Activated T-helper 2 cell treated with anti-CD3 and anti-CD28 coated beads, Interferon-gamma antibody, Interleukin-2, Interleukin-4, amounts not matched to agents 10 μg/mL and 5 μg/mL and 100 μg/mL, durations not matched to agents 14 hours and 24 hours and 36 hours (primary cell): ENCODE measurements at regions not wholly inside any gene's neighbourhood (a gene's known extent, or its start where the extent isn't known, plus 50 kb on each side); places are given as distances from the start of the nearest gene placed in this dataset.
"Not testable (repeated sequence)": the region's sequence is repeated elsewhere in the genome, so short reads cannot be mapped to it uniquely, and the experiment has no call there.

Source experiments
- DNase-seq: peaks from one replicate; pipeline ENCODE4 v3.0.0; 2021; ENCODE audit warnings: low spot score
- H3K27ac Mint-ChIP-seq: one replicate; pipeline ENCODE4 v1.8.0; 2021; ENCODE audit warnings: mixed read lengths
- H3K27me3 Mint-ChIP-seq: one replicate; pipeline ENCODE4 v1.8.0; 2021; ENCODE audit warnings: low read depth, mixed read lengths
- H3K36me3 Mint-ChIP-seq: one replicate; pipeline ENCODE4 v1.8.0; 2021; ENCODE audit warnings: low read depth, mixed read lengths
- H3K4me1 Mint-ChIP-seq: one replicate; pipeline ENCODE4 v1.8.0; 2021; ENCODE audit warnings: low read depth, mixed read lengths
- H3K4me3 Mint-ChIP-seq: one replicate; pipeline ENCODE4 v1.8.0; 2021; ENCODE audit warnings: low read depth, mild to moderate bottlenecking, moderate library complexity, mixed read lengths
- H3K9me3 Mint-ChIP-seq: one replicate; pipeline ENCODE4 v1.8.0; 2021; ENCODE audit warnings: mixed read lengths
- intact Hi-C: fragments of 100-400 bp; cut with micrococcal nuclease; formaldehyde crosslinking; loops from one replicate; pipeline ENCODE4 v1.15.1; 2023

DNA sequence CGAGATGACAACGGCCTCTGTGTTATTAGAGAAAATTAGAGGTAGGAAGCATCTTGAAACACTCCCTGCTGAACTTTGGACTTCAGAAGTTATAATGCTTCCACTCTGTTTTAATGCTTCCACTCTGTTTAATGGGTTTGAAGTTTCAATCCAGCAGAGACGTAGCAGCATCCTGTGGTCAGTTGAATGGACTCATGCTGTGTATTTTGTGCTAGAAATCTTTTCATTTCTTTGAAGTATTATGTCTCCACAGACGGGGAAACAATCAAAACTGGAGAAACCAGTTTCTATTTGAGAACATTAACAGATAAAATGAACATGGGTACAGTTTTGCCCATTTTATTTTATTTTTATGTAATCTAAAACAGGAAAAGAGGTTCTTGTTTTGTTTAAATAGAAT, 1736.2 kb downstream of the SLITRK5 start:
- H3K4me1 Mint-ChIP-seq = no peaks in the 10 kb centered on the region
- H3K36me3 Mint-ChIP-seq = no peaks in the 10 kb centered on the region
- peaks cover 26% of the 10 kb centered on the region for H3K9me3 Mint-ChIP-seq
- H3K27ac Mint-ChIP-seq = no peak overlapping the region
- no peaks in the 10 kb centered on the region for H3K27me3 Mint-ChIP-seq
- no peak for DNase-seq
- no peak overlapping the region for H3K4me3 Mint-ChIP-seq
- intact Hi-C loops = no loop called here

DNA sequence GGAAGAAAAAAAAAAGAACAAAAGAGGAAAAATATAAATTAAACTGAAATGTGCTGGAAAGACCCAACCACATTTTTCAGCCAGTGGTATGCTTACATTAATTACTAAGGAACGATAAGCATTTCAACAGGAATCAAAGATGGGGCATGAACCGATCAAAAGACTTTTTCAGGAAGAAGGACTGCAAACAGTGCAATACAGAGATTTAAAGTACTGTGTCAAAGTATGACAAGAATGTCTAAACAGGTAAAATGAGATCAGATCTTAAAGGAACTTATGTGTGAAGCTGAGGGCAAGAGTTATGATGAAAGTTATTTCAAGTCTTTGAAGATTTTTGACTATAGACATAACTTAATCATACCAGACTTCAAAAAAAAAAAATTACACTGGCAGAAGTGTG, 1761.8 kb downstream of the SLITRK5 start:
- intact Hi-C loops = no loop called here
- Mint-ChIP-seq H3K36me3 (no peaks in the 10 kb centered on the region), H3K9me3 (peaks cover 34% of the 10 kb centered on the region), H3K4me1 (no peaks in the 10 kb centered on the region), H3K27me3 (no peaks in the 10 kb centered on the region), H3K4me3 (no peak overlapping the region), H3K27ac (no peak overlapping the region)
- DNase-seq = no peak

DNA sequence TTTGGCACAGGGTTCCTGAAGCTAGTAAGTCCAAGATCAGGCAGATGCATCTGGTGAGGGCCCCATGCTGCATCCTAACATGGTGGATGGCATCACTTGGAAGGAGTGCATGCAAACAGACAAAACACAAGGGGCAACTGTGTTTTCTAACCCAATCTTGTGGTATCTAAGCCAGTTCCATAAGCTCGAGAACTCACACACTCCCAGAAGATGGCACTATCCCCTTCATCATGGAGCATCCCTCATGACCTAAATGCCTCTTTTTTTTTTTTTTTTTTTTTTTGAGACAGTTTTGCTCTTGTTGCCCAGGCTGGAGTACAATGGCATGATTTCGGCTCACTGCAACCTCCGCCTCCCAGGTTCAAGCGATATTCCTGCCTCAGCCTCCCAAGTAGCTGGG, 1763.5 kb downstream of the SLITRK5 start:
- H3K4me1 Mint-ChIP-seq, intact Hi-C loops, DNase-seq, H3K27ac Mint-ChIP-seq, H3K4me3 Mint-ChIP-seq, H3K36me3 Mint-ChIP-seq, H3K27me3 Mint-ChIP-seq: not testable (repeated sequence)
- peaks cover 31% of the 10 kb centered on the region for H3K9me3 Mint-ChIP-seq

DNA sequence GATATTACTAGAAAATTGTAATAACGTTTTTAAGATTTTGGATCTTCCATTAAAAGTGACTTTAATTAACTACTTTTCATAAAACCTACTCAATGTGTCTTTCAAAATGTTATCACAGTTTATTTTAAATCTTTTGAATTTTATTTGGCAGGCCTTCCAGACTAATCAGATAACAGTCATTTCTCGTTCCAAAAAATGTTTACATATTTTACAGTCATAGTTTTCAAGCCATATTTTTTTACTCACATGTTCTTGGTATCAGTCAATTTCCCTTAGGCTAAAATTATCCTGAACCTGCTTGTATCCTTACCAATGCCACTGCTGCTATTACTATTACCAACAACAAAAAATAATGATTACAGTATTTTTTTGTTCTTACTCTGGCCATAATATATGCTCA, 1783.5 kb downstream of the SLITRK5 start:
- intact Hi-C loops = no loop called here
- Mint-ChIP-seq H3K9me3 (peaks cover 24% of the 10 kb centered on the region), H3K4me3 (no peak overlapping the region), H3K27me3 (no peaks in the 10 kb centered on the region), H3K4me1 (no peaks in the 10 kb centered on the region), H3K27ac (no peak overlapping the region), H3K36me3 (no peaks in the 10 kb centered on the region)
- DNase-seq = no peak

DNA sequence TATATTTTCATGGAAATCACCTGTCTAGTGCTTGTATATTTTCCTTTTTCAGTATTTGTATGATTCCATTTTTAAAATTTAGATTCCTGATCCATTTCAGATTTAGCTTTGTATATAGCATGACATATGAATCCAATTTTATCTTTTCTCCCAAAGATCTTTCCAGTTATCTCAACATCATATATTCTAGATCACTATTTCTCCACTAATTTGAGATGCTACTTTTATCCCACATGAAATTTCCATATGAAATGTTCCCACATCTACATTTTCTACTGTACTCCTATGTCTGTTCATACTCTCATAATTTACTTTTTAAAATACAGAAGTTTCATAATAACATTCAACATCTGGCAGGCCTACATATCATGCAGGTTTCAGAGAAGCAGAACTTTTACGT, 1784.1 kb downstream of the SLITRK5 start:
- intact Hi-C loops = no loop called here
- DNase-seq = no peak
- Mint-ChIP-seq H3K27me3 (no peaks in the 10 kb centered on the region), H3K27ac (no peak overlapping the region), H3K36me3 (no peaks in the 10 kb centered on the region), H3K4me3 (no peak overlapping the region), H3K4me1 (no peaks in the 10 kb centered on the region), H3K9me3 (peaks cover 29% of the 10 kb centered on the region)

DNA sequence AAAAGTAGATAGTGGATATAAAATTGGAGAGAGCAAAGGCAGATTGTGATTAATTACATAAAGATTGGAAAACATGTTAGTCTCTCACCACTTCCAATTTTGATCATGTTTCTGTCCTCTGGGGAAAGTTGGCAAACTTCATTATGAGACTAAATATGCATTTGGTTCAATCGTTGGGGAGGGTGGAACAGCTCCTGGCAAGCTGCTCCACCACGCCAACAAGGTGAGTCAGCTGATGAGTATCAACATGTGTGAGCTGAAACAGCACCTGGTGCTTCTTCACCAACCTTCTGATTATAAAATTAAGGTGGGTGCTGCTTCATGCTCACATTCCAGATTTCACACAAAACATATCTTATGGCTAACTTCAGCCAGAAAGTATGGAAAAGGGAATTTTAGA, 1784.6 kb downstream of the SLITRK5 start:
- H3K9me3 Mint-ChIP-seq = peaks cover 29% of the 10 kb centered on the region
- H3K27ac Mint-ChIP-seq = no peak overlapping the region
- H3K27me3 Mint-ChIP-seq = no peaks in the 10 kb centered on the region
- H3K4me3 Mint-ChIP-seq = no peak overlapping the region
- no peaks in the 10 kb centered on the region for H3K4me1 Mint-ChIP-seq
- intact Hi-C loops = no loop called here
- DNase-seq = no peak
- H3K36me3 Mint-ChIP-seq = no peaks in the 10 kb centered on the region

DNA sequence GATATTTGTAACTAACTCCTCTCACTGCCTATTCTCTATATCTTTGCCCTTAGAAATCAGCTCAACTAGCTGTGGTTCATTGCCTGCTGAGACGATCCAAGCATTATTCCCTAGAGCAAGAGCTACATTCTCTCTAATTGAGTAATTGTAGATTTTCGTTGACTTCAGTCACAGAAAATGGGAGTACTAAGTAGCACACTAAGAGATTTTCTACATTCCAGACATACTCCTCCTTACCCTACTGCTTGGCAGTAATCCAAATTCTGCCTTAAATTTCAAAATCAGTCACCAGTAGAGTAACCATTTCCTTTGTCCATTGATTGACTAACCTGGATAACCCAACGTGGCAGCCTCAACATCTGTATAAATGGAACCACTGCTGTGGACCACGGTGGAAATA, 1786.8 kb downstream of the SLITRK5 start:
- peaks cover 22% of the 10 kb centered on the region for H3K9me3 Mint-ChIP-seq
- no peak overlapping the region for H3K27ac Mint-ChIP-seq
- no peak overlapping the region for H3K4me3 Mint-ChIP-seq
- H3K36me3 Mint-ChIP-seq = no peaks in the 10 kb centered on the region
- H3K27me3 Mint-ChIP-seq = no peaks in the 10 kb centered on the region
- DNase-seq = no peak
- intact Hi-C loops = no loop called here
- H3K4me1 Mint-ChIP-seq = no peaks in the 10 kb centered on the region

DNA sequence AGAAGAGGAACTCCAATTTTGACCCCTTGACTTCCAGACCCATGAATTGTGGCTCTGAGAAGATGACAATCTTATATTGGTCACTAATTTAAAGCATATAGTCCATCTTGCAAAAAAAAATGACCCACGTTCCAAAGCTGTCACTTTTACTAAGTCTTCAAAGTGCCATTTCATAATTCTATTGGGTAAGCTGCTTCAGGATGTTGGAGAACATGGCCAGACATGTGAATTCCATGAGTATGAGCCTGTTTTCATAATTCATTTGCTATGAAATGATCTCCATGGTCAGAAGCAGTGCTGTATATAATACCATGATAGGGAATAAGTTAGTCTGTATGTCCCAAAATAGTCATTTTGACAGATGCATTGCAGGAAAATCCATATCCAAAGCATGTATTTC, 1787.3 kb downstream of the SLITRK5 start:
- Mint-ChIP-seq H3K4me1 (no peaks in the 10 kb centered on the region), H3K27ac (no peak overlapping the region), H3K27me3 (no peaks in the 10 kb centered on the region), H3K9me3 (peaks cover 24% of the 10 kb centered on the region), H3K4me3 (no peak overlapping the region), H3K36me3 (no peaks in the 10 kb centered on the region)
- DNase-seq = no peak
- intact Hi-C loops = no loop called here

DNA sequence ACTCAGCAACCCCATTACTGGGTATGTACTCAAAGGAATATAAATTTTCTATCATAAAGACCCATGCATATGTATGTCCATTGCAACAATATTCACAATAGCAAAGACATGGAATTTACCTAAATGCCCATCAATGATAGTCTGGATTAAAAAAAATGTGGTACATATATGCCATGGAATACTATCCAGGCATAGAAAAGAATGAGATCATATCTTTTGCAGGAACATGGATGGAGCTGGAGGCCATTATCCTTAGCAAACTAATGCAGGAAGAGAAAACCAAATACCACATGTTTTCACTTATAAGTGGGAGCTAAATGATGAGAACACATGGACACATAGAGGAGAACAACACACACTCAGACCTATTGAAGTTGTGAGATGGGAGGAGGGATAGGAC, 1789.7 kb downstream of the SLITRK5 start:
- peaks cover 18% of the 10 kb centered on the region for H3K9me3 Mint-ChIP-seq
- H3K4me3 Mint-ChIP-seq, intact Hi-C loops, H3K4me1 Mint-ChIP-seq, H3K36me3 Mint-ChIP-seq, H3K27ac Mint-ChIP-seq, H3K27me3 Mint-ChIP-seq, DNase-seq: not testable (repeated sequence)

DNA sequence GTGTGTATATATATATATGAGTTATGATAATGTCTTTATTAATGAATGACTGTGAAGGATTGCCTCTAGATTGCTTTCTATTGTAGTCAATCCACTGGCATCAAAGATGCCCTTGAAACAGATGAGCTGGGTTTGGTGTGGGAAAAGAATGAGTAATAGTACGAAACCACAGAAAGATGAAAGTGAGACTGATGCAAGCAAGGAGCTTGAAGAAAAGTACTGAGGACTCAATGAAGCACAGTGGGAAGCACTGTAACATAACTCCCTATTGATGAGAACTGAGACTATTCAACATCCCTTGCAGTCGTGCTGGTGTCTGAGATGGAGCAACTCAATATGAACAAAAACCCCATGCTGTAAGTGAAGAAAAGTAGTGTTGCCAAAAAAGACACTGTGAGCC, 1794.2 kb downstream of the SLITRK5 start:
- no peaks in the 10 kb centered on the region for H3K36me3 Mint-ChIP-seq
- H3K4me1 Mint-ChIP-seq = no peaks in the 10 kb centered on the region
- no peak overlapping the region for H3K4me3 Mint-ChIP-seq
- H3K27me3 Mint-ChIP-seq = no peaks in the 10 kb centered on the region
- H3K27ac Mint-ChIP-seq = no peak overlapping the region
- H3K9me3 Mint-ChIP-seq = peaks cover 11% of the 10 kb centered on the region
- intact Hi-C loops = no loop called here
- no peak for DNase-seq

DNA sequence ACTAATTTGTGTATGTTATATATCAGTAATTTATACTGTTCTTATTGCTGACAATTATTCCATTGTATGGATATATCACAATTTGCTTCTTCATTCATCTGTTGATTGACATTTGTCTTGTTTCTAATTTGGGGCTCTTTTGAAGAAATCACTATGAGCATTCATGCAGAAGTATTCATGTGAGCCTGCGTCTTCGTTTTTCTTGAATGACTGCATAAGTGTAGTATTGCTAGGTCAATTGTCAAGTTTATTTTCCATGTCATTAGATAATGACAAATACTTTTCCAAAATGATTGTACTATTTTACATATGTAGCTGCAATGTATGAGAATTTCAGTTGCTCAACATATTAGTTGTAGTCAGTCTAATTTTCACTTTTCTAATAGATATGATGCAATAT, 1796.9 kb downstream of the SLITRK5 start:
- Mint-ChIP-seq H3K27ac (no peak overlapping the region), H3K36me3 (no peaks in the 10 kb centered on the region), H3K4me1 (no peaks in the 10 kb centered on the region), H3K9me3 (peaks cover 27% of the 10 kb centered on the region), H3K4me3 (no peak overlapping the region), H3K27me3 (no peaks in the 10 kb centered on the region)
- no peak for DNase-seq
- intact Hi-C loops = no loop called here

DNA sequence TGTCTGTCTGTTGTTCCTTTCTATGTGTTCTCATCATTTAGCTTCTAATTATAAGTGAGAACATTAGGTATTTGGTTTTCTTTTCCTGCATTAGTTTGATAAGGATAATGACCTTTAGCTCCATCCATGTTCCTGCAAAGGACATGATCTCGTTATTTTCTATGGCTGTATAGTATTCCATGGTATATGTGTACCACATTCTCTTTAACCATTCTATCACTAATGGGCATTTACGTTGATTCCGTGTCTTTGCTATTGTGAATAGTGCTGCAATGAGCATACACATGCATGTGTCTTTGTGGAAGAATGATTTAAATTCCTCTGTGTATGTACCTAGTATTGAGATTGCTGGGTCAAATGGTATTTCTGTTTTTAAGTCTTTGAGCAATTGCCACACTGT, 1799.7 kb downstream of the SLITRK5 start:
- Mint-ChIP-seq H3K36me3 (no peaks in the 10 kb centered on the region), H3K9me3 (peaks cover 36% of the 10 kb centered on the region), H3K27me3 (no peaks in the 10 kb centered on the region), H3K4me1 (no peaks in the 10 kb centered on the region), H3K4me3 (no peak overlapping the region), H3K27ac (no peak overlapping the region)
- intact Hi-C loops = no loop called here
- no peak for DNase-seq

DNA sequence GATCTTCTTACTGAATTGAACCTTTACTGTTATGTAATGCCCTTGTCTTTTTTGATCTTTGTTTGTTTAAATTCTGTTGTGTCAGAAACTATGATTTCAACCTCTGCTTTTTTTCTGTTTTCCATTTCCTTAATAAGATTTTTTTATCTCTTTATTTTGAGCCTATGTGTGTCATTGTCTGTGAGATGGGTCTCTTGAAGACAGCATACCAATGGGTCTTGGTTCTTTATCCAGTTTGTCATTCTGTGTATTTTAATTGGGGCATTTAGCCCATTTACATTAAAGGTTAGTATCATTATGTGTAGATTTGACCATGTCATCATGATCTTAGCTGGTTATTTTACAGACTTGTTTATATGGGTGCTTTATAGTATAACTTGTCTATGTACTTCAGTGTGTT, 1803.3 kb downstream of the SLITRK5 start:
- H3K36me3 Mint-ChIP-seq = no peaks in the 10 kb centered on the region
- DNase-seq = no peak
- intact Hi-C loops = no loop called here
- no peaks in the 10 kb centered on the region for H3K27me3 Mint-ChIP-seq
- peaks cover 33% of the 10 kb centered on the region for H3K9me3 Mint-ChIP-seq
- no peak overlapping the region for H3K27ac Mint-ChIP-seq
- H3K4me3 Mint-ChIP-seq = no peak overlapping the region
- H3K4me1 Mint-ChIP-seq = no peaks in the 10 kb centered on the region

DNA sequence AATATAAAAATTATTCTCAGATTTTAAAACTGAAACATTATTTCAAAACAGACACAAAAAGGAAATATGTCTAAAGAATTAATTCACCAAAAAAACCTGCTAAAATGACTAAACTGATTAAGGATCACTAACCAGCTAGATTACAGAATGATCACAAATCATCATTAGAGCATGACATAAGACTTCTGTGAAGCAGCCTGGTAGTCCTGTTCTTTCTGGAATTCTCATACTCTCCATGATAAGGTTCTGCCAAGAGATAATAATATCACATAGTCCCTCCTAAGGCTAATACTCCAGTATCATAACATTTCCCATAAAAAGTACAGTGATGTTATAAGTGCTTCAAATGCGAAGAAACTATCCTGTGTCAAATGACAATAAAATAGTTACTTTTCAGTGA, 1814.9 kb downstream of the SLITRK5 start:
- H3K27ac Mint-ChIP-seq = no peak overlapping the region
- intact Hi-C loops = no loop called here
- peaks cover 8% of the 10 kb centered on the region for H3K9me3 Mint-ChIP-seq
- H3K36me3 Mint-ChIP-seq = no peaks in the 10 kb centered on the region
- H3K27me3 Mint-ChIP-seq = no peaks in the 10 kb centered on the region
- DNase-seq = no peak
- no peaks in the 10 kb centered on the region for H3K4me1 Mint-ChIP-seq
- no peak overlapping the region for H3K4me3 Mint-ChIP-seq
